GM23338 (cell line): ENCODE measurements at regions not wholly inside any gene's neighbourhood (a gene's known extent, or its start where the extent isn't known, plus 50 kb on each side); places are given as distances from the start of the nearest gene placed in this dataset.

Source experiments
- ATAC-seq: fragments of 200-7000 bp; cut with Tn5 transposase; 3 replicates; pipeline ENCODE4 v1.9.1; 2020
- DNase-seq: peaks from one replicate; pipeline ENCODE4 v3.0.0-alpha.2; 2015; ENCODE audit warnings: low spot score
- H2AFZ ChIP-seq: fragments of 200-600 bp; sonication (generic); 2 replicates; pipeline ENCODE4 v1.8.0; 2016; ENCODE audit warnings: antibody characterized with exemption, mild to moderate bottlenecking, moderate library complexity
- H3F3A ChIP-seq: fragments of 200-600 bp; sonication (generic); replicated peaks from 2 replicates; pipeline ENCODE4 v1.8.0; 2017; ENCODE audit warnings: antibody characterized with exemption, mixed run types, low read depth
- H3K27ac ChIP-seq: fragments of 200-600 bp; sonication (generic); 2 replicates; pipeline ENCODE4 v1.6.1; 2016; ENCODE audit warnings: low read depth
- H3K27me3 ChIP-seq: fragments of 200-600 bp; sonication (generic); 2 replicates; pipeline ENCODE4 v1.8.0; 2016; ENCODE audit warnings: mild to moderate bottlenecking, mixed run types, moderate library complexity; ENCODE audit not compliant: insufficient read depth
- H3K36me3 ChIP-seq: fragments of 200-600 bp; sonication (generic); 2 replicates; pipeline ENCODE4 v1.8.0; 2016; ENCODE audit warnings: mild to moderate bottlenecking; ENCODE audit not compliant: insufficient read depth
- H3K4me1 ChIP-seq: fragments of 200-600 bp; sonication (generic); 2 replicates; pipeline ENCODE4 v1.8.0; 2016; ENCODE audit warnings: mild to moderate bottlenecking, moderate library complexity; ENCODE audit not compliant: insufficient read depth
- H3K4me2 ChIP-seq: fragments of 200-600 bp; sonication (generic); 2 replicates; pipeline ENCODE4 v1.7.1; 2017; ENCODE audit warnings: mixed run types
- H3K4me3 ChIP-seq: fragments of 200-600 bp; sonication (generic); 2 replicates; pipeline ENCODE4 v1.6.1; 2016; ENCODE audit warnings: mixed run types
- H3K79me2 ChIP-seq: fragments of 200-600 bp; sonication (generic); replicated peaks from 2 replicates; pipeline ENCODE4 v1.8.0; 2017; ENCODE audit warnings: mild to moderate bottlenecking; ENCODE audit not compliant: insufficient read depth
- H3K9me2 ChIP-seq: fragments of 200-600 bp; sonication (generic); 2 replicates; pipeline ENCODE4 v1.8.0; 2017; ENCODE audit not compliant: insufficient read depth
- H4K20me1 ChIP-seq: fragments of 200-600 bp; sonication (generic); replicated peaks from 2 replicates; pipeline ENCODE4 v1.8.0; 2017; ENCODE audit warnings: mild to moderate bottlenecking; ENCODE audit not compliant: insufficient read depth
- H3K27ac Mint-ChIP-seq: 2 replicates; pipeline ENCODE4 v1.8.0; 2020; ENCODE audit warnings: inconsistent platforms, mild to moderate bottlenecking, moderate library complexity, mixed read lengths
- H3K27me3 Mint-ChIP-seq: 3 replicates; pipeline ENCODE4 v1.8.0; 2022; ENCODE audit warnings: low read depth, mild to moderate bottlenecking, moderate library complexity, mixed read lengths, inconsistent platforms; ENCODE audit not compliant: insufficient read depth, poor library complexity
- H3K36me3 Mint-ChIP-seq: 3 replicates; pipeline ENCODE4 v1.8.0; 2021; ENCODE audit warnings: low read depth, mild to moderate bottlenecking, inconsistent platforms, moderate library complexity, mixed read lengths
- H3K4me1 Mint-ChIP-seq: 3 replicates; pipeline ENCODE4 v1.8.0; 2020; ENCODE audit warnings: mild to moderate bottlenecking, inconsistent platforms, mixed read lengths
- H3K4me3 Mint-ChIP-seq: 3 replicates; pipeline ENCODE4 v1.8.0; 2021; ENCODE audit warnings: moderate library complexity, mild to moderate bottlenecking, inconsistent platforms, mixed read lengths
- H3K9me3 Mint-ChIP-seq: 3 replicates; pipeline ENCODE4 v1.8.0; 2020; ENCODE audit warnings: moderate library complexity, mild to moderate bottlenecking, inconsistent platforms, mixed read lengths
- CREB1 ChIP-seq: fragments of 250-450 bp; sonication (Bioruptor Pico); IDR thresholded peaks from 2 replicates; pipeline ENCODE4 v1.5.0; 2020; ENCODE audit warnings: low read depth, mild to moderate bottlenecking, moderate library complexity
- ETS1 ChIP-seq: IDR thresholded peaks from 2 replicates; pipeline ENCODE4 v1.6.1; 2016; ENCODE audit warnings: antibody characterized with exemption
- EZH2 ChIP-seq: fragments of 200-600 bp; sonication (generic); IDR thresholded peaks from one replicate; pipeline ENCODE4 v1.8.0; 2017; ENCODE audit warnings: antibody characterized with exemption, mild to moderate bottlenecking, low read depth; ENCODE audit not compliant: unreplicated experiment
- EZH2phosphoT487 ChIP-seq: fragments of 200-600 bp; sonication (generic); IDR thresholded peaks from one replicate; pipeline ENCODE4 v1.8.1; 2018; ENCODE audit warnings: antibody characterized with exemption; ENCODE audit not compliant: unreplicated experiment
- JUNB ChIP-seq: IDR thresholded peaks from one replicate; pipeline ENCODE4 v1.6.1; 2016; ENCODE audit warnings: antibody characterized with exemption; ENCODE audit not compliant: unreplicated experiment
- NANOG ChIP-seq: IDR thresholded peaks from 2 replicates; pipeline ENCODE4 v1.6.1; 2016; ENCODE audit warnings: antibody characterized with exemption, borderline replicate concordance
- POLR2AphosphoS5 ChIP-seq: IDR thresholded peaks from 2 replicates; pipeline ENCODE4 v1.6.1; 2016; ENCODE audit warnings: antibody characterized with exemption, low read depth
- REST ChIP-seq: IDR thresholded peaks from one replicate; pipeline ENCODE4 v1.6.1; 2018; ENCODE audit warnings: antibody characterized with exemption; ENCODE audit not compliant: unreplicated experiment
- STAT1 ChIP-seq: IDR thresholded peaks from one replicate; pipeline ENCODE4 v1.6.1; 2016; ENCODE audit warnings: antibody characterized with exemption; ENCODE audit not compliant: unreplicated experiment
- ZNF114 ChIP-seq: fragments of 250-450 bp; sonication (Bioruptor Pico); IDR thresholded peaks from 2 replicates; pipeline ENCODE4 v1.5.0; 2020; ENCODE audit warnings: mild to moderate bottlenecking, moderate library complexity
- ZNF331 ChIP-seq: fragments of 250-450 bp; sonication (Bioruptor Pico); IDR thresholded peaks from 2 replicates; pipeline ENCODE4 v1.5.0; 2020; ENCODE audit warnings: low read depth, mild to moderate bottlenecking, moderate library complexity
- TF ChIP-seq, protein P1 (sequence below), 2 experiments: fragments of 200-600 bp in 1 of 2; sonication (generic) in 1 of 2; conservative IDR thresholded peaks; 2 replicates each; pipeline versions ENCODE4 v1.5.1 to v1.6.1; 2016 to 2017; ENCODE audit warnings: antibody characterized with exemption in 2 of 2, low read depth in 2 of 2, mild to moderate bottlenecking in 2 of 2, moderate library complexity in 1 of 2
- TF ChIP-seq, protein P2 (sequence below): fragments of 250-450 bp; sonication (Bioruptor Pico); IDR thresholded peaks from 2 replicates; pipeline ENCODE4 v1.5.0; 2020; ENCODE audit warnings: mild to moderate bottlenecking, moderate library complexity

GRCh38 chr4:111281219-111281618 lies 658.3 kb upstream of the PITX2 start:
- H3K4me2 ChIP-seq, result no peak overlapping the region

More at GRCh38 chr4:111281219-111281618, 658.3 kb upstream of the PITX2 start:
- H3K27me3 ChIP-seq, result no peaks in the 10 kb centered on the region
- Mint-ChIP-seq H3K4me3 (no peak overlapping the region), H3K36me3 (no peaks in the 10 kb centered on the region), H3K27me3 (no peaks in the 10 kb centered on the region), H3K9me3 (no peaks in the 10 kb centered on the region), H3K4me1 (no peaks in the 10 kb centered on the region), H3K27ac (no peak overlapping the region)
- no peaks in the 10 kb centered on the region for H3K79me2 ChIP-seq
- H2AFZ ChIP-seq, result peak overlapping the region; percentile 64; the same call in 1 of the 2 replicates
- no peak overlapping the region for H3K27ac ChIP-seq
- no peaks in the 10 kb centered on the region for H4K20me1 ChIP-seq
- ATAC-seq (no peak), DNase-seq (no peak)
- no peaks in the 10 kb centered on the region for H3K36me3 ChIP-seq
- no peaks in the 10 kb centered on the region for H3F3A ChIP-seq
- TF ChIP-seq ZNF331 (CRISPR knock-in tag), result no peak
- TF ChIP-seq, protein P1, sequence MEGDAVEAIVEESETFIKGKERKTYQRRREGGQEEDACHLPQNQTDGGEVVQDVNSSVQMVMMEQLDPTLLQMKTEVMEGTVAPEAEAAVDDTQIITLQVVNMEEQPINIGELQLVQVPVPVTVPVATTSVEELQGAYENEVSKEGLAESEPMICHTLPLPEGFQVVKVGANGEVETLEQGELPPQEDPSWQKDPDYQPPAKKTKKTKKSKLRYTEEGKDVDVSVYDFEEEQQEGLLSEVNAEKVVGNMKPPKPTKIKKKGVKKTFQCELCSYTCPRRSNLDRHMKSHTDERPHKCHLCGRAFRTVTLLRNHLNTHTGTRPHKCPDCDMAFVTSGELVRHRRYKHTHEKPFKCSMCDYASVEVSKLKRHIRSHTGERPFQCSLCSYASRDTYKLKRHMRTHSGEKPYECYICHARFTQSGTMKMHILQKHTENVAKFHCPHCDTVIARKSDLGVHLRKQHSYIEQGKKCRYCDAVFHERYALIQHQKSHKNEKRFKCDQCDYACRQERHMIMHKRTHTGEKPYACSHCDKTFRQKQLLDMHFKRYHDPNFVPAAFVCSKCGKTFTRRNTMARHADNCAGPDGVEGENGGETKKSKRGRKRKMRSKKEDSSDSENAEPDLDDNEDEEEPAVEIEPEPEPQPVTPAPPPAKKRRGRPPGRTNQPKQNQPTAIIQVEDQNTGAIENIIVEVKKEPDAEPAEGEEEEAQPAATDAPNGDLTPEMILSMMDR (conservative IDR thresholded peaks at IDR 0.05; ENCODE audit: low read depth in 2 of 2), result no peak
- no peak for TF ChIP-seq EZH2phosphoT487
- no peak for TF ChIP-seq JUNB
- TF ChIP-seq EZH2, result no peak
- TF ChIP-seq REST, result no peak
- no peak for TF ChIP-seq NANOG
- TF ChIP-seq STAT1, result no peak
- TF ChIP-seq, protein P2, sequence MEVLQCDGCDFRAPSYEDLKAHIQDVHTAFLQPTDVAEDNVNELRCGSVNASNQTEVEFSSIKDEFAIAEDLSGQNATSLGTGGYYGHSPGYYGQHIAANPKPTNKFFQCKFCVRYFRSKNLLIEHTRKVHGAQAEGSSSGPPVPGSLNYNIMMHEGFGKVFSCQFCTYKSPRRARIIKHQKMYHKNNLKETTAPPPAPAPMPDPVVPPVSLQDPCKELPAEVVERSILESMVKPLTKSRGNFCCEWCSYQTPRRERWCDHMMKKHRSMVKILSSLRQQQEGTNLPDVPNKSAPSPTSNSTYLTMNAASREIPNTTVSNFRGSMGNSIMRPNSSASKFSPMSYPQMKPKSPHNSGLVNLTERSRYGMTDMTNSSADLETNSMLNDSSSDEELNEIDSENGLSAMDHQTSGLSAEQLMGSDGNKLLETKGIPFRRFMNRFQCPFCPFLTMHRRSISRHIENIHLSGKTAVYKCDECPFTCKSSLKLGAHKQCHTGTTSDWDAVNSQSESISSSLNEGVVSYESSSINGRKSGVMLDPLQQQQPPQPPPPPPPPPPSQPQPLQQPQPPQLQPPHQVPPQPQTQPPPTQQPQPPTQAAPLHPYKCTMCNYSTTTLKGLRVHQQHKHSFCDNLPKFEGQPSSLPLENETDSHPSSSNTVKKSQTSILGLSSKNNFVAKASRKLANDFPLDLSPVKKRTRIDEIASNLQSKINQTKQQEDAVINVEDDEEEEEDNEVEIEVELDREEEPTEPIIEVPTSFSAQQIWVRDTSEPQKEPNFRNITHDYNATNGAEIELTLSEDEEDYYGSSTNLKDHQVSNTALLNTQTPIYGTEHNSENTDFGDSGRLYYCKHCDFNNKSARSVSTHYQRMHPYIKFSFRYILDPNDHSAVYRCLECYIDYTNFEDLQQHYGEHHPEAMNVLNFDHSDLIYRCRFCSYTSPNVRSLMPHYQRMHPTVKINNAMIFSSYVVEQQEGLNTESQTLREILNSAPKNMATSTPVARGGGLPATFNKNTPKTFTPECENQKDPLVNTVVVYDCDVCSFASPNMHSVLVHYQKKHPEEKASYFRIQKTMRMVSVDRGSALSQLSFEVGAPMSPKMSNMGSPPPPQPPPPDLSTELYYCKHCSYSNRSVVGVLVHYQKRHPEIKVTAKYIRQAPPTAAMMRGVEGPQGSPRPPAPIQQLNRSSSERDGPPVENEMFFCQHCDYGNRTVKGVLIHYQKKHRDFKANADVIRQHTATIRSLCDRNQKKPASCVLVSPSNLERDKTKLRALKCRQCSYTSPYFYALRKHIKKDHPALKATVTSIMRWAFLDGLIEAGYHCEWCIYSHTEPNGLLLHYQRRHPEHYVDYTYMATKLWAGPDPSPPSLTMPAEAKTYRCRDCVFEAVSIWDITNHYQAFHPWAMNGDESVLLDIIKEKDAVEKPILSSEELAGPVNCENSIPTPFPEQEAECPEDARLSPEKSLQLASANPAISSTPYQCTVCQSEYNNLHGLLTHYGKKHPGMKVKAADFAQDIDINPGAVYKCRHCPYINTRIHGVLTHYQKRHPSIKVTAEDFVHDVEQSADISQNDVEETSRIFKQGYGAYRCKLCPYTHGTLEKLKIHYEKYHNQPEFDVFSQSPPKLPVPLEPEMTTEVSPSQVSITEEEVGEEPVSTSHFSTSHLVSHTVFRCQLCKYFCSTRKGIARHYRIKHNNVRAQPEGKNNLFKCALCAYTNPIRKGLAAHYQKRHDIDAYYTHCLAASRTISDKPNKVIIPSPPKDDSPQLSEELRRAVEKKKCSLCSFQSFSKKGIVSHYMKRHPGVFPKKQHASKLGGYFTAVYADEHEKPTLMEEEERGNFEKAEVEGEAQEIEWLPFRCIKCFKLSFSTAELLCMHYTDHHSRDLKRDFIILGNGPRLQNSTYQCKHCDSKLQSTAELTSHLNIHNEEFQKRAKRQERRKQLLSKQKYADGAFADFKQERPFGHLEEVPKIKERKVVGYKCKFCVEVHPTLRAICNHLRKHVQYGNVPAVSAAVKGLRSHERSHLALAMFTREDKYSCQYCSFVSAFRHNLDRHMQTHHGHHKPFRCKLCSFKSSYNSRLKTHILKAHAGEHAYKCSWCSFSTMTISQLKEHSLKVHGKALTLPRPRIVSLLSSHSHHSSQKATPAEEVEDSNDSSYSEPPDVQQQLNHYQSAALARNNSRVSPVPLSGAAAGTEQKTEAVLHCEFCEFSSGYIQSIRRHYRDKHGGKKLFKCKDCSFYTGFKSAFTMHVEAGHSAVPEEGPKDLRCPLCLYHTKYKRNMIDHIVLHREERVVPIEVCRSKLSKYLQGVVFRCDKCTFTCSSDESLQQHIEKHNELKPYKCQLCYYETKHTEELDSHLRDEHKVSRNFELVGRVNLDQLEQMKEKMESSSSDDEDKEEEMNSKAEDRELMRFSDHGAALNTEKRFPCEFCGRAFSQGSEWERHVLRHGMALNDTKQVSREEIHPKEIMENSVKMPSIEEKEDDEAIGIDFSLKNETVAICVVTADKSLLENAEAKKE, result no peak
- TF ChIP-seq ETS1, result no peak
- no peak for TF ChIP-seq CREB1 (CRISPR knock-in tag)
- no peak for TF ChIP-seq ZNF114 (CRISPR knock-in tag)
- no peak for TF ChIP-seq POLR2AphosphoS5
- H3K4me1 ChIP-seq, result no peaks in the 10 kb centered on the region
- H3K4me3 ChIP-seq, result no peak overlapping the region
- no peaks in the 10 kb centered on the region for H3K9me2 ChIP-seq
